Stimulated activated CD4-positive, alpha-beta T cell treated with anti-CD3 and anti-CD28 coated beads, Interleukin-4, amount 100 ng/mL, for 24 hours (primary cell): ENCODE measurements at regions not wholly inside any gene's neighbourhood (a gene's known extent, or its start where the extent isn't known, plus 50 kb on each side); places are given as distances from the start of the nearest gene placed in this dataset.

Experiments
- DNase-seq: peaks from one replicate; pipeline ENCODE4 v3.0.0-alpha.2; 2020

DNA sequence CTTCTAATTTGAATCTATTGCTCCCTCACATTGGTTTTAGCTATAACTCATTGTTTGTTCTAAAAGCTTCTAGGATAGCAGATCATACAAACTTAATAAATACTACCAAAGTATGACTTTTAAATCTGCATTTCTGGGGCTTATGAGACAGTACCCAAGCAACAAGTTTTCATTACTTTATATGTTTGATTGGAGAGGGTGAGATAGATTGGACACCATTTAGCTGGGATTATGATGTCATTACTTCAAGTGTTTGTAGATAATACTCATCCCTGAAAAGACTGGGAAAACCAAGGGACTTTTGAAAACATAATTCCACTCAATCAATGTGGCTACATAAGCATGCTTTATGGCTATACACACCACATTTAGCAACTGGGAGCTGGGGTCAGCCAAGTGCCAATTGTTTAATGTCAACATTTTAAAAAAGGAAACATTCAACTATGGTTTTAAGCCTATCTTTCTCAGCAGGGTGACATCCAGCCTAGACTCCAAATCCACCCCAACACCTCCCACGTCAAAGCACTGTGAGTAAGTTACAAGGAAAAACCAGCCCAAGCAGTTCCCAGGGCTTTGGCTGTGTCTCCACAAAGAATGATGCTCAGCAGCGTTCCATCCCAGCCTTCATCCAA lies 119.9 kb downstream of the ETAA1 start:
- no peak for DNase-seq

DNA sequence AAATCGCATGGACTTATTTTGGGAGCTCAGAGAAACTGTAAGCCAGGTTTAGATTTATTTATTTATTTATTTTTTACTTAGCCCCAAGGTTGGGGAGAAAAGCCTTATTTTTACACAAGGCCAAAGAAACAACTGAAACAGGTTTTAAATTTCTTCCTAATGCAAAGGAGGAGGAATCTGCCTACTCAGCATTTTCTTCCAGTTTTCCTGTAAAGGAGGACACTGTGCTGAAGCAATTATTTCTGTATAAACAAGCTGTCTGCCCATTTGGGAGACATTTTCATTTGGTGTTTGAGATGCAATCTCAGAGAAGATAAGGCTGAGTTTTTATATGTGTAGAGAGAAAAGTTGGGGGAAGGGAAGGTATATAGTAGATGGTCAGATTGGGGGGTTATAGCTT lies 125.0 kb downstream of the ETAA1 start:
- no peak for DNase-seq

DNA sequence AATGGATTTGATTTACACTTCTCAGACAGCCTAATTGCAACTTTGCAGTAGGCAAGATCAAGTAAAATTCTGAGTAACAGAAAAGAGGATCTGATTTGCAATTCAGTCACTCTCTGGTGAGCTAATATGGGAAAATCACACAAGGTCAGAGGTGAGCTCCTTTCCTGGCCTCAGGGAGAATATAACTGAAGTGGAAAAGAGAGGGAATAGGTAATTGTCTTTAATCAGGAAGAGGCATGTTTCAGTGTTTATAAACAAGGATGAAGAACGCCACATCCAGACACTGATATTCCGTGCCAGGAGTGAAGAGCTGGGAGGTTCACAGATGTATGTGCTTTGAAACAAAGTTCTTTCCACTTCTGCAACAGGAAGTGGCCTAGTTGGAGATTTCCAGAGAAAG lies 127.1 kb downstream of the ETAA1 start:
- no peak for DNase-seq

DNA sequence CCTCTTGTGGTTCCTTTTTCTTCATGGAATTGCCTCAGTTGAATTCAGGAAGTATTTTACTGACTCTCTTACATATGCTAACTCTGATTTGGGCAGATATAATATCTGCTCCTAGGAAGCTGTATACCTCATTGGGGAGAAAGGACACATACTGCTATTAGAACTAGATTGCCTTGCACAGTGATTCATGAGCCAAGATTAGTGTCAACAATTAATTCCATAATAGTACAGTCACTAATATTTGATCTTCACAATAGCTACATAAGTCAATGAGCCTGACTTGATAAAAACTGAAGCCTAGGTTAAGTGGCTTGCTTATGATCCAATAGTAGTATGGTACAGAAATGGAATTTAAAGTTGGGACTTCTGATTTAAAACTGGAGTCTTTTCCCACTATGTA lies 127.6 kb downstream of the ETAA1 start:
- DNase-seq, result no peak

DNA sequence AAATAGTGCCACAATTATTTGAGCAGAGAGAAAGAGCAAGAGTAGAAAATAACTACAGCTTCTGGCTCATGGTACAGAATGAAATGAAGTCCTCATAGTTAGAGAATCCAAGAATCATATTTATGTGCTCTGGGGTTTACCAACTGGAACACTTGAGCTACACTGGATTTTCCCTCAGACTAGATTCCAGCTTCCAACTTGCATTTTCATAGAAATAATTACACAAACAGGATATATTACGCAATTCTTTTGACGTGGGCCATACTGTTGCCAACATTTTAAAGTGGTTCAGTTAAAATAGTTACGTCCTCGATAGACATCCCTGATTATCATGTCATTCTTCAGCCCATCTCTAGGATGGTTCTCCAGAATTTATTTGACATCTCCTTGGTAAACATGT lies 129.2 kb downstream of the ETAA1 start:
- no peak for DNase-seq

DNA sequence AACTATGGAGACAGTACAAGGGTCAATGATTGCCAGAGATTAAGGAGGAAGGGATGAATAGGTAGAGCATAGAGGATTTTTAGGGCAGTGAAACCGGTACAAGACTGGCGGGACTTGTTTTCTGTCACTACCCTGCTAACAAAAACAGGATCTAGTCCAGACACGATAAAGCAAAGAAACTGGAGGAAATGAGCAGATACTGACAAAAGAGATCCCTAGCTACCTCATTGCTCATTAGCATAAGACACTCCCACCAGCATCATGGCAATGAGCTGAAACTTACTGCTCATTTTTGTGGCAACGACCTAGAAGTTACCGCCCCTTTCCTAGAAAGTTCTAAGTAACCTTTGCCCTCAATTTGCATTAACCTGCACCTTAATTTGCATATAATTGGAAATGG lies 131.2 kb downstream of the ETAA1 start:
- DNase-seq, result no peak

DNA sequence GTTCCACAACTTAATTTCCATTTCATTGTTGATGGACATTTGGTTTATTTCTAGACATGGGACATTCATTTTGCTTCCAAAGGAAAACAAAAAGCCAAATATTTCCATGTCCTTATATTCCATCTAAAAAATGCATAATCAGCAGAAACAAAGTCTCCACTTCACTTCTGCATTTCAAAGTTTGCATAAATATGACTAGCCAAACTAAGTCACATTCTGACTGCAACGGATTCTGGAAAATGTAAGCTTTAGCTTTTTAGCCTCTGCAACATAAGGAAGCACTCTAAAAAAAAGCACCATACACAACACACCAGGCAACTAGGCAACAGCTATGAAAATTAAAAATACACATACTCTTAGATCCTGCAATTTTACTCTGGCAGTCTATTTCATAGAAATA lies 135.3 kb downstream of the ETAA1 start:
- DNase-seq, result no peak

DNA sequence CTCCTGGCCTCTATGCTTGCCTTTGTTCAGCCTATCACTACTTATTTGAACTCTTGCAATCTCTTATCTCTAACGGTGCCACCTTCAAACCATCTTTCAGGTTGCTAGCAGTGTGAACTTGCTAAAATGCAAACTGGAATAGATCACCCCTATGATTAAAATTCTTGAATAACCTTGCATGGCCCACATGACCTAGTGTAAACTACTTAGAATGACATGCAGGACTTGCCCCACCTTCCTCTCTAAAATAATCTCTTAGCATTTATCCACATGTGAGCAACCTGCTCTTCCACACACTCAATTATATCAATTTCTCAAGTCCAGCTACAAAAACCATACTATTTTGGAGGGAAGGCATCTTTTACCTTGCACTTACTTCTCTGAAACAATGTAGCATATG lies 137.6 kb downstream of the ETAA1 start:
- DNase-seq, result no peak

DNA sequence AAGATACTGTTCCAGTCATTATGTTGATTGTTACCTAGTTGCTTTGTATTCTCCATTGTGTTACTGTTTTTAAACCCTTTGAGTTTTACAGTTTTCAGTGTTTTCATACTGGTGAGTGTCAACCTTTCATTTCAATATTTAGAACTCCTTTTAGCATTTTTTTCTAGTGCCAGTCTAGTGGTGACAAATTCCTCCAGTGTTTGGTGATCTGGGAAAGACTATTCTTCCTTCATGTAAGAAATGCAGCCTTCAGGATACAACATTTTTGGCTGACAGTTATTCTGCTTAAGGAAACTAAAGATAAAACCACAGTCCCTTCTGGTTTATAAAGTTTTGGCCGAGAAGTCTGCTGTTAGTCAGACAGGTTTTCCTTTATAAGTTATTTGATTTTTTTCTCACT lies 143.8 kb downstream of the ETAA1 start:
- no peak for DNase-seq

DNA sequence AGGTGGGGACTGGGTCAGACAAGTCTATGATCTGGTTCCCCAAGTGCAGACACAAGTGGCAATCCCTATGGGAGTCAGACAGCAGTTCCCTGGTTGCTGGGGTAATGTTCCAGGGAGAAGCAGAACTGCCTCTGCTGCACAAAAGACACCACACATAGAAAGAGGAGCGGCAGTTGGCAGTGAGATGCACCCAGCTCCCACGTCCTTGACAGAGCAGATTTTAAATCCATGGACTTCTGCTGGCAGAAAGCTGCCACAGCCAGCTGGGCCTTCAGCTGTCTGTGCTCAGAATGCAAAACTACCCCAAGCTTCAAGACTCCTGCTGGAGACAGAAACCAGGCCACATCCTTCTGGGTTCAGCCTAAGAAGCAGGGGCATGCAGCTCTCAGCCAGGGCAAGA lies 147.2 kb downstream of the ETAA1 start:
- no peak for DNase-seq

DNA sequence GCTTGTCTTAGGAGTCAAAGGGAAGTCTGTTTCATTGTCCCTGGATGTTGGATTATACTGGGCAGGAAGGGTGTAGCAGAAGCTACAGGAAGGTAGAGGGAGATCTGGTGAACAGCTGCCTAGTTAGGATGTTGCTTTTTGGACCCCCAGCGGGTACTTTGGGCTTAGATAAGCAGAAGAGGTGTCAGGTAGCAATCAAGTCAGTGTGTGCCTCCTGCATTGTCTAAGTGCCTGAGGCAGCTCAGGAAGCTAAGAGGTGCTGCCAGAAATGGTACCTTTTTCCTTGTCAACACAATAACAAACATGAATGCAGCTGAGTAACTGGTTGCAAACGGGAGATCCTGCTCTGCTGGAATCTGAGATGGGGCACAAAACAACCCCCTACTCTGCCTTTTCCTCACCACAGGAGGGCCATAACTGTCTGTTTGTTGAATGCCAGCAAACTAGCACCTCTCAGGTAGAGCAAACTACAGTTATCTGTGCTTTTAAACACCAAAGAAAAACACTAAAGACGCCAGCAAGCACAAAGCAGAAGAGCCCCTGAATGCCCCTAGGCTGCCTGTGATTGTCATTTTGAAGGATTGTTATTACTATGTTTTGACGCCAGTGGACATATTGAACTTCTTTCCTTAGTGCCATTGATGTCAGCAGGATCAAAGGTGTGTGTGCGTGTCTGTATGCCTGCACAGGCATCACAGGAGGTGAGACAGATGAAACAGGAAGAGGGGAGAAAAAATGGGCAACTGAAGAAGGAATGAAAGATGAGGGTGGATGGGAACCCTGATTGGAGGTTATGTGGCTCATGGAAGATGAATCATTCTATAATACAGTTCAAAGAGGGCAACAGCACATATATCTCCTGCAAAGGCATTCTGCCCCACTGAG lies 151.4 kb downstream of the ETAA1 start:
- no peak for DNase-seq

DNA sequence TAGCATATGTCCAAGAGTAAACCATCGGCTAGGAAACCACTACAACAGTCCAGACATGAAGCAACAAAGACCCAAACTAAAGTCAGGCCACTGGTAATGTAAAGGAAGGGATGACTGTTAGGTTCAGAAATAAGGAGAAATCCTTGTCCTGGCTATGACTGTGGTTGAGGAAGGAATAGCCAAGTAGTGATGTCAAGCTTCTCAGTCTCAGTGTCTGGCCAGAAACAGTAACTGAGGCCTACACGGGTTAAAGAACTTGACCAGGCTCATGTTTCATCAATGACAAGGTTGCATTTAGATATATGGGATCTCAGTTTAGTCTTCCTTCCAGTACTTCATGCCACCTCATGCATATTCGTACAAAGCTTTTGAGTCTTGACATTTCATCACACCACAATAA lies 162.0 kb downstream of the ETAA1 start:
- no peak for DNase-seq

DNA sequence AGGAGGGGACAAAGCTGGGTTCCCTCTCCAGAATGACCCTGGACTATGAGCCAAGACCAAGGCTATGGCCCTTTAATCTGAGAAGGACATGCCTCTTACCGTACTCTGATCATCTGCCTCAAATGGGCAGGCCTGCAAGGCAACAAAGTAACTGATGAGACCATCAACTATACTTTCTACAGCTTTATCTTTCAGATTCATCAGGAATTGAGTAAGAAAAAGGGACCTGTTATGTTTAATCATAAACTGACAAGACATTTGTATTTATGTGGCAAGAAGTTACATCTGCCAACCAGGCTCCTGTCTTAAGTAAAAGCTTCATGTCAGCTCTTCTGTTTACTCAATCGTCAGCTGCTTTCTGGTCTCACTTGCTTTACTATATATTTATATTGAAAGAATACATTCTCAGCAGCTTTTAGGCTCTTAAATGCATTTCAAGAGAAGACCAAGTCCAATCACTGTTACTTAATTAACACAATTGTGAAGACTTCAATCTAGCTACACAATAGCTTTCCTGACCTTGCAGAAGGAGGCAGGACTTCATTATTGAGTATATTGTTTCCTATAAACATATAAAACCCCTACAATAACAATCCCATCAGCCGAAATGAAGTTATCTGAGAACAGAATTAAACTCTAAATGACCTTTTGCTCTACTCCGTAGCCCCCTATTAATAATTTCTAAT lies 163.8 kb downstream of the ETAA1 start:
- DNase-seq, result no peak

DNA sequence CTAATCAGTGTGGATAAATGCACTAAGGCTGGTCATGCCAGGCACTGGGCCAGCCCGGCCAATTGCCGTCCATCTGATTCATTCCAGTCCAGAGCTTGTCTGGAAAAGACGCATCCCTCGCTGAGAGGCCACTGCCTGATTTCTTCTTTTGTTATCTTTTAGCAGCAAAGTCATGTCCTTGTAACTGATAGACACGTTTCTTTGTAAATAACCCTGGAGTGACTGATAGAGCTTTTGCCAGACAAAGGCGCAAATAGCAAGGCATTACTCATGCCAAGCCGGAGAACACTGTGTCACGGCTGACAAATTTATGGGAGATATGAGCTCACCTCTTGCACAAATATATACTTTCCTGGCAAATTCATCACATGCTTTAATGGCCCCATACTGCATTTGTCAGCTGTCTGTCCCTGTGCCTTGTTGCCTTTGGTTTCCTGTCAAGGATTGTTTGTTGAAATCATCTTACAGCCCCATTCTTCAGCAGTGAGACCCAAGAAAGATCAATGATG lies 164.4 kb downstream of the ETAA1 start:
- no peak for DNase-seq

DNA sequence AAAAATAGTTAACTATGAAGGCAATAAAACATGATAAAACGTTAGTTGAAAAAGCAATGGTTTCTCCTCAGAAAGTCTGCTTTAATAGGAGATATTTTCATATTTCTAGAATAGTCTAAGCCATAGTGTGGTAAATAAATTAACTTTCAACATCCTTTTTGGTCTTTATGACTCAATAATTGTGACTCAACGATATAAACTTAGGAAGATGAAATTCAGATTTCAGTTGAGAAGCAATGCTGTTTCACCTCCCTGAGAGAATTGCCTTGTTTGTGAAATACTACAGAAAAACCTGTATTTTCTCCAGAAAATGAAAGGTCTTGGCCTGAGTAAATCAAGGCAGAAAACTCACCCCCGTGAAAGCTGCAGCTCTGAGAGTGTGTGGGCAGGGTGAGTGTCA lies 166.9 kb downstream of the ETAA1 start:
- DNase-seq, result no peak

DNA sequence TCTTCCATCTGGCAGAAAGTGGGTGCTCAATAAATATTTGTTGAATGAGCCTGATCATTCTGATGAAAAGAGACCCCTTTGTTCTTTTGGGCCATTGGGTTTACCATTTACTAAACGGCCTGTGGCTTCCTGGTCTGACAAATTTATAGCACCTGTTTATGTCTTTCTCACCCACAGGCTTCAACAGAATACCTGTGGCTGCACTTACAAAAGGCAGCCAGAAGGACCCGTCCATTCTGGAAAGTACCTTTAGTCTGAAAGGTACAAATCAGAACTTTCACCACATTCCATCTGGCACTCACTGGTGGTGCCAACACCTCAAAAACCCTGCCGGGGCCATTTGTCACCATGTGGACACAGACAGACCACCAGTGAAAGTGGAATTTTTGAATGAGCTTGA lies 167.5 kb downstream of the ETAA1 start:
- DNase-seq, result no peak

DNA sequence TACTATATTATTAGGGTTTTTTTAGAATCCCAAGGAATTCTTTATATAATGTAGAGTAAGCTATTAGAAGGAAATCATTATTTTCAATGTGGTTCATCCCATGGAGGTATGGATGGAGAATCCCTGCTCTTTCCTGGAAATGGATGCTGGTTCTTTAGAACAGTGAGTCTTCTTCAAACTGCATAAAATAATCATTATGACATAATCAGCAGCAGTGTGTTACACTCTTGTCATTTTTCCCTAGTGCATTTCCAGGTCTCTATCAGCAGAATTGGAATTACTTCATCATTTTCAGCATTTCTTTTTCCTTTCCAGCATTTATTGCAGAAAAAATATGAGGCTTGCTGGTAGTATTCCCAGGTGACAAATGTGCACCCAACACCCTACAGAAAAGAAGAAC lies 168.1 kb downstream of the ETAA1 start:
- DNase-seq, result no peak

DNA sequence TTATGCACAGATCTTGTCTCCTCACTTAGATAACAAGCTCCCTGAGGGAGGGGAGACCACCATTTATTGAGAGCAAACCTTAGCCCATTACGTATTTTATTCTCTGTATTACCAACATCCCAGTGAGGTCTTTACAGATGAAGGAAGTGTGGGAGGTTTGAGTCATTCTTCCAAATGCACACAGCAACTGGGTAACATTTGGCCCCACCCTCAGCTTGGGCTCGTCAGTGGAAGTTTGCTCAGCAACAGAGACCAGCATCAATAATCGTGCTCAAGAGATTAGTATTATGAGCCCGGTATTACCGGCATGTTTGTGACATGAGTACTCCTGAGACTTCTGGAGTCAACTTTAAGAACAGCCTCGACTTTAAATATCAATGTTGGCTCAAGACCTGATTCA lies 168.6 kb downstream of the ETAA1 start:
- DNase-seq, result no peak

DNA sequence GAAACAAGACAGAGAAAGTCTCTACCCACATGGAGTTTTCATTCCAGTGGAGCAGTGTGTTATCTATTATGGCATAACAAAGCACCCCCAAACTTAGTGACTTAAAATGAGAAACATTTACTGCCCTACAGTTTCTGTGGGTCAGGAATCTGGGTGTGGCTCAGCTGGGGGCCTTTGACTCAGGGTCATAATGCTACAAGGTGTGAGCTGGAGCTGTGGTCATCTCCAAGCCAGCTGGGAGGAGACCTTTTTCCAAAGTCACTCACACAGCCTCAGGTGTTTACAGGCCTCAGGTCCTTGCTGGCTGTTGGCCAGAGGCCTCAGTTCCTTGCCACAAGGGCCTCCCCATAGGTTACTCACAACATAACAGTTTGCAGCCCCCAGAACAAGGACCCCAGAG lies 169.2 kb downstream of the ETAA1 start:
- DNase-seq, result no peak

DNA sequence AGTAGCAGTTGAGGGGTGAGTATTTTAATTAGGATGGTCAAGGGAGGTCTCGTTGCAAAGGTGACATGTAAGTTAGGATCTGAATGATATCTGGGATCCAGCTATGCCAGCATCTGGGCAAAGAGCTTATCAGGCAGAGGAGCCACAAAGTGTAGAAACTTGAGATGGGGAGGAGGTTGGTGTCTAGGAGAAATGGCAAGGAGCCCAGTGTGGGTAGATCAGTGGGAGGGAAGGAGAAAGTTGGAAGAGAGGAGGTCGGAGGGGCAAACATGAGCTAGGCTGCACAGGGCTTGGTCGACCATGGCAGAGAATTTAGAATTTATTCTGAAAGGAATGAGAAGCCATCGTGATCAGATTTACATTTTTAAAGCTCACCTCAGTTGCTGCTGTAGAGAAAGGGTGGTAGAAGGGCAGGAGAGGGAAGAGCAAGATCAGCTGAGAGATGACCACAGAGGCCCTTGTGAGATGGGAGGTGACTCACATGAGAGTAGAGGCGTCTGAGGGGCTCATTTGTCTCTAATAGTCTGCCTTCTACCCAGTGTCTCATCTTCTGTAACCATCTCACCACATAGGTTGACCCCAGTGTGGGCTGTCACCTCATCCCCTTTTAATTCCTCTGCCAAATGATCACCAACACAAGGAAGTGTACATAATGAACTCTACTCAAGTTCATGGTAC lies 170.0 kb downstream of the ETAA1 start:
- no peak for DNase-seq

DNA sequence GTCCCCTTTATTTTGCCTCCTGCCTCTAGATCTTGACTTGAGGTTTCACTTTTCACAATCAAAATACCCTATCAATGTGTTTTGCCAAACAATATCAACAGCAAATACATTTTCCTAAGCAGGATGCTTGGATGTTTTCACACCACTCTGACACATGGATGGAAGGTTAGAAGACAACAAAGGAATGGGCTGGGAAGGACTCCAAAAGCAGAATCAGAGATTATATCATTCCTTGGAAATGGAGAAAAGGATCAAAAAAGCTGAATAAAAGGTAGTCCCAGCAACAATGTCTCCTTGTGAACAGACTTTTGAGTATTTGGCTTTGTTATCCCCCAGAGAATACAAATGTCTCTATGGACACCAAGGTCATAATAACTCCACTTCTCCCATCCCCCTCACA lies 170.8 kb downstream of the ETAA1 start:
- no peak for DNase-seq

DNA sequence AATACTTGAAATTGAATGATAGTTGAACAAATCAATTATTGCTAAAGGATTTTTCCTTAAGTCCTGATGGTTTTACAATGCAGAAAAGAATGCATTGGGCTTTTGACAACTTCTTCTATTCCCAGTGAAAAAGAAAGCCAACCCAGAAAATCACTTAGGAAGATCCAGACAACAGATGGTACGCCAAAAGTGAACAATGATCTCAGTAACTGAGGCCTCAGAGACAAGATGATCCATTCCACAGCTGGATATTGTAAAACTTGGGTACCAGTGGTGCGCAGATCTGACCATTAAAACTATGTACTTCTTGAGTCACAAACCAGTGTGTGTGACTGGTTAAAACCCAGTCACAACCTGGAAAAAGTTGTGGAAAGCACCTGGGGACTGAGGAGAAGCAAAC lies 173.5 kb downstream of the ETAA1 start:
- DNase-seq, result no peak
